ENCODE measurements at regions not wholly inside any gene's neighbourhood (a gene's known extent, or its start where the extent isn't known, plus 50 kb on each side); places are given as distances from the start of the nearest gene placed in this dataset.

GRCh38 chr9:109907400-109907799 lies 127.4 kb downstream of the PALM2AKAP2 start:
- no peak for TF ChIP-seq POLR2AphosphoS5 (IDR thresholded peaks at IDR 0.05; ENCODE audit: borderline replicate concordance, low read depth, low read length)
- no peak for TF ChIP-seq EZH2 (IDR thresholded peaks at IDR 0.05)
- no peak for TF ChIP-seq FOXP2 (optimal IDR thresholded peaks at IDR 0.05; ENCODE audit: control extremely low read depth, extremely low read length, insufficient read depth)
